ENCODE measurements at regions not wholly inside any gene's neighbourhood (a gene's known extent, or its start where the extent isn't known, plus 50 kb on each side); places are given as distances from the start of the nearest gene placed in this dataset.

GRCh38 chr12:4015225-4016091, 142.3 kb upstream of the PARP11 start:
- DNase-seq (ENCODE audit: low read depth), result no peak

GRCh38 chr12:4014858-4015224, 141.6 kb upstream of the PARP11 start:
- no peak for DNase-seq (ENCODE audit: low read depth)

- DNase-seq (ENCODE audit: low read depth), result no peak
These were observed 141.2 kb upstream of the PARP11 start for GRCh38 chr12:4014444-4014843.

- no peak for DNase-seq (ENCODE audit: low read depth)
These were observed 140.1 kb upstream of the PARP11 start for GRCh38 chr12:4012977-4013968.

- DNase-seq (ENCODE audit: low read depth), result no peak
These were observed 138.9 kb upstream of the PARP11 start for GRCh38 chr12:4012073-4012472.

GRCh38 chr12:4011597-4011996, 138.4 kb upstream of the PARP11 start:
- no peak for DNase-seq (ENCODE audit: low read depth)

- no peak for DNase-seq (ENCODE audit: low read depth)
These were observed 136.9 kb upstream of the PARP11 start for GRCh38 chr12:4009979-4010704.

GRCh38 chr12:4006743-4007142, 133.5 kb upstream of the PARP11 start:
- DNase-seq (ENCODE audit: low read depth), result no peak

GRCh38 chr12:4005851-4006430, 132.7 kb upstream of the PARP11 start:
- DNase-seq (ENCODE audit: low read depth), result no peak

- DNase-seq (ENCODE audit: low read depth), result no peak
These were observed 130.4 kb upstream of the PARP11 start for GRCh38 chr12:4003576-4003975.

- DNase-seq (ENCODE audit: low read depth), result no peak
These were observed 129.4 kb upstream of the PARP11 start for GRCh38 chr12:4002601-4003000.

GRCh38 chr12:4001841-4002240, 128.6 kb upstream of the PARP11 start:
- no peak for DNase-seq (ENCODE audit: low read depth)

- DNase-seq (ENCODE audit: low read depth), result no peak
These were observed 127.8 kb upstream of the PARP11 start for GRCh38 chr12:4001031-4001430.

- no peak for DNase-seq (ENCODE audit: low read depth)
These were observed 126.7 kb upstream of the PARP11 start for GRCh38 chr12:3999904-4000303.

GRCh38 chr12:3998968-3999792, 126.0 kb upstream of the PARP11 start:
- no peak for DNase-seq (ENCODE audit: low read depth)

GRCh38 chr12:3998397-3998796, 125.2 kb upstream of the PARP11 start:
- no peak for DNase-seq (ENCODE audit: low read depth)

GRCh38 chr12:3996322-3996721, 123.1 kb upstream of the PARP11 start:
- DNase-seq (ENCODE audit: low read depth), result no peak

- no peak for DNase-seq (ENCODE audit: low read depth)
These were observed 122.1 kb upstream of the PARP11 start for GRCh38 chr12:3995306-3995705.

GRCh38 chr12:3994500-3994899, 121.3 kb upstream of the PARP11 start:
- no peak for DNase-seq (ENCODE audit: low read depth)

- DNase-seq (ENCODE audit: low read depth), result no peak
These were observed 119.7 kb upstream of the PARP11 start for GRCh38 chr12:3992945-3993344.
